ENCODE measurements at regions not wholly inside any gene's neighbourhood (a gene's known extent, or its start where the extent isn't known, plus 50 kb on each side); places are given as distances from the start of the nearest gene placed in this dataset.
"Not testable (repeated sequence)": the region's sequence is repeated elsewhere in the genome, so short reads cannot be mapped to it uniquely, and the experiment has no call there.

- peak; percentile 16 to 65 for DNase-seq (ENCODE audit: low read depth in 1 of 2, low spot score in 1 of 2)
These were observed 99.1 kb upstream of the NAP1L1 start for GRCh38 chr12:76183459-76184186.

DNA sequence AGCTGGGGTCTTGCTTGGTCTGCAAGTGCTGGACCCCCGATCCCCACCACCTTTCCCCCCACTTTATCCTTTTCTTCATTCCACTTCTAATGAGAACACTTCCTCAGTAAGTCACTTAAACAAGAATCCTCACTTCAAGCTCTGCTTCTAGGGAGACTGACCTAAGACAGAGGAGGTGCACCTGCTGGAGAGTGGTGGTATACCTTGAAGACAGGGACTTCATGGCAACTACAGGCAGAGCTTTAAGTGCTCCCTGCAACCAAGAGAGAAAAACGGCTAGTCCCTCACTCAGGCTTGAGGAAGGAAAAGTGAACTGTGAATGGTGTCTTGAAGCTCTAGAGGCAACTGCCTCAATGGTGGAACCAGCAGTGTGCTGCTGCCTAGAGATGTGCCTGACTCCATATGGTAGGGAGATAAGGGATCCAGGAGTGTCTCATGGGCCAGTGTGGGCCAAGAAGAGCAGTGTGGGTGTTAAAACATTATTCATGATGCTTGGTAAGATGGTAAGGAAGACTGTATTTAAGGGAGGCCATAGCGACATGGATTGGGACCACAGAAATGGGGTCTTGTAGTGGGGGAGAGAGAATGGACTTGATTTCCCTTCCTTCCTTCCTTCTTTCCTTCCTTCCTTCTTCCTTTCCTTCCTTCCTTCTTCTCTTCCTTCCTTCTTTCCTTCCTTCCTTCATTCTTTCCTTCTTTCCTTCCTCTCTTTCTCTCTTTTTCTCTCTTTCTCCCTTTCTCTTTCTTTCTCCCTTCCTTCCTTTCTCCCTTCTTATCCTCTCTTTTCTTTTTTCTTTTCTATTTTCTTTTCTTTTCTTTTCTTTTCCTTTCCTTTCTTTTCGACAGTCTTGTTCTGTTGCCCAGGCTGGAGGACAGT is 96.2 kb upstream of the NAP1L1 start:
- no peak for DNase-seq (ENCODE audit: low read depth in 1 of 2, low spot score in 1 of 2)

DNA sequence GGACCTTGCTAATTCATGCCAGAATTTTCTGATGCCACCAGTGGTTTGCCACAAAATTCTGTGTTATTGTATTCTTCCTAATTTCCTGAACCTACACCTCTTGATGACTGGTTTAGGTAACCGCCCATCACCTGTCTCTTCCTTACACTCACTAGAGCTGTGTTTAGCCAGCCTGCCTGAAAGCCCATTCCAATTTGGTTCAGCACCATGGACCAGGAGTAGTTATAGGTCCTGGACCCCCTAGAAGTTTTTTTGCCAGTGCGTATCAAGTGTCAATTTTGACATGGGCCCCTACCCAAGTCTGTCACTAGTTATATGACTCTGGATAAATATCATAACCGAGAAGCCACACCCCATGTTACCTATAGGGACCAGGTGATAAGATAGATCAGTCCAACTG is 94.0 kb upstream of the NAP1L1 start:
- DNase-seq (ENCODE audit: low read depth in 1 of 2, low spot score in 1 of 2): no peak

GRCh38 chr12:76177821-76178220 is 93.3 kb upstream of the NAP1L1 start:
- no peak for DNase-seq (ENCODE audit: low read depth in 1 of 2, low spot score in 1 of 2)

DNA sequence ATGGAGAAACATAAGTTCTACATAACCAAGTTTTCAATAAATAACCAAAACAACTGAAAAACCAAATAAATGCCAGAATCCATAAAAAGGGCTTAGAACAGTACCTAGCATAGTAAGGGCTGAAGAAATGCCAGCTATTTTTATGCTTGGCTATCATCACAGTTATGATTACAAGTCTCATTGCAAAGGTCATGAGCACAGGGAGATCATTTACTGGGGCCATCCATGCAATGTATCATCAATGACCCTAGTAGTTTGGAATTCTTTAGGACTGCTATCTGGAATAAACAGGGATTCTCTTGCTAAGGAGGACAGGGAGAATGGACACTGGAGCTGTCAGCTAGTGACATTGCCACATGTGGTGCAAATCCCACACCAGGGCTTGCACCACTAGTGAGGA is 92.5 kb upstream of the NAP1L1 start:
- DNase-seq (ENCODE audit: low read depth in 1 of 2, low spot score in 1 of 2): no peak

GRCh38 chr12:76175946-76176345 is 91.5 kb upstream of the NAP1L1 start:
- DNase-seq (ENCODE audit: low read depth in 1 of 2, low spot score in 1 of 2): not testable (repeated sequence)

- no peak for DNase-seq (ENCODE audit: low read depth in 1 of 2, low spot score in 1 of 2)
These were observed 89.3 kb upstream of the NAP1L1 start for GRCh38 chr12:76173756-76174155.

DNA sequence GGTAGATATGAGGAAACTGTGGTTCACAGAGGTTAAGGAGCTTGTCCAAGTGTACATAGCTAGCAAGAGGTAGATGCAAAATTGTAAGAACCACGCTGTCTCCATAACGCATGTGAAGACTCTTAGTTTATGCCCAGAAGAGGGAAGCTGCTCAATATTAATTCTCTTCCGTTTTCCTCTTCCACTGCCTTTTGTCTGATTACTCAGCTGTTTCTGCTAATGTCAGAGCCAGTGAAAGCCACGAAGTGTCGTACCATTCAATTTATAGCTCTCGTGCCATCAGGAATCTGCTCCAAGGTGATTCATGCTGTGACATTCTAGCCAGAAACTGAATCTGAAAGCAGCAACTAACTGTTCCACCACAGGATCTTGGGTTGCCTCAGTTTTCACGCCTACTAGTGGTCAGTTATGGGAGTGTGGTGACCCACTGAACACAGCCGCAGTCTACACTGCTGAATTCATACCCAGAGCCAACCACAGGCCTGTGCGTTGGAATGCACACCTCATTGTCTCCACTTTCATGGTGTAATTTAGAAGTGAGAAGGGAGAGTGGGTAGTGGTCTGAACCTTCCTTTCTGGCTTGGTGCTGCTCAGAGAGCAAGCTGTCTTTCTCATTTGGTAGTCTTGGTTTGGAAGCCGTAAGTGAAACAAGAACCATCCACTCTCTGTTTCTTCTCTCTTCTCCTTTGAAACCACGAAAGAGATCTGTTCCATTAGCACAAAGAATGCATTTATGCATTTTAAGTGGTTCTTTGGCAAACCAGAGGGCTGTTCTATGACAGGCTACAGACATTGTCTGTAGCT is 74.2 kb upstream of the NAP1L1 start:
- peak; percentile 41 to 83 for DNase-seq (ENCODE audit: low read depth in 1 of 2, low spot score in 1 of 2)

- no peak for DNase-seq (ENCODE audit: low read depth in 1 of 2, low spot score in 1 of 2)
These were observed 72.2 kb upstream of the NAP1L1 start for GRCh38 chr12:76156726-76157125.

DNA sequence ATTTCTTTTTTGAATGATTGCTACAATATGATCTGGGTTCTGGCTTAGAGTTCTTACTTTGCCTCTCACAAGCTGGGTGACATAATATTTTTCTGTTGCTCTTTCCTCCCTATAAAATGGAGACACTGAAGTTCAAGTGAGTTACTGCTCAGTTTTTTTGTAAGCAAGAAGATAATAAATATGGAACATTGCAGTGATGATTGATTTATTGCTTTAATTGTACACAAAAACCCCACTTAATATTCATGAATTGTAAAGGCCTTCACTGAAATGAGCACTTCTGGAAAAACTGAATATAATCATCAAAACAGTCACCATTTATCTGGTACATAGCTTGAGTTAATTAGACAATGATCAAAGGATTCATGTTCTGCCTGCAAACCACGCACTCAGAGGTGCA is 71.8 kb upstream of the NAP1L1 start:
- DNase-seq (ENCODE audit: low read depth in 1 of 2, low spot score in 1 of 2): no peak

DNA sequence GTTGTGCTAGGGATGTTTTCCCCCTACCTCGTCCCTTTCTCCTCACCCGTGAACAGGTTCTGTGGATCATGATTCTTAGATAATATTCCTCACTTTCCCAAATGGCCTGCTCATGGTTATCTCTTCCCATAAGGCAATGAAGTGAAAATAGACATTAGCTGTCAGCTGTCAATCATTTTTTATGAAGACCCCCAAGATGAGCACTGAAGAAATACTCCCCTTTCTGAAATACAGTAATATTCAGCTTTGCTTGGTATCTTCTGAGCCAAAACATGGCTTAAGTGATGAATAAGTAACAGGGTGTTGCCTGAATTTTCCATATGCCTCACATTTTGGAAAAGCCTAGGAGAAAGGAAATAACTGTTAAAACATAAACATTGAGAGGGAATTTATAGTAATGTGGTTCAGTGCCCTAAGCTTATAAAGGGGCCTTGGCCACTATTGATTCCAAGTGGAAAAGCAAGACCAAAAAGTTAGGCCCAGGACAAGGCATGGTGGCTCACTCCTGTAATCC is 70.7 kb upstream of the NAP1L1 start:
- DNase-seq (ENCODE audit: low read depth in 1 of 2, low spot score in 1 of 2): no peak

DNA sequence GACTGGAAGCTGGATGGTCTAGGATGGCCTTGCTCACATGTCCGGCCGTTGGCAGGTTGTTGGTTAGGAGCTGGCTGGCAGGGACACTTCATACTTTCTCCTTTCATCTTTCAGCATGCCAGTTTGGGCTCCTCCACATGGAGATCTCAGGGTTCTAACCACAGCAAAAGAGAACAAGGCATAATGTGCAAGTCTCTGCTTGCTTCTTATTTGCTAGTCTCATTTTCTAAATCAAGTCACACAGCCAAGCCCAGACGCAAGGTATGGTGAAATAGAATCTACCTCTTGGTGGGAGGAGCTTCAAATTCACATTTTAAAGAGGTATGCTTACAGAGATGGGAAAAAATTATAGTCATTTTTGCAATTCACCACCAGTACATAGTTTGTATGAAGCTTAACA is 69.1 kb upstream of the NAP1L1 start:
- DNase-seq (ENCODE audit: low read depth in 1 of 2, low spot score in 1 of 2): no peak

- no peak for DNase-seq (ENCODE audit: low read depth in 1 of 2, low spot score in 1 of 2)
These were observed 67.8 kb upstream of the NAP1L1 start for GRCh38 chr12:76152181-76152807.

DNA sequence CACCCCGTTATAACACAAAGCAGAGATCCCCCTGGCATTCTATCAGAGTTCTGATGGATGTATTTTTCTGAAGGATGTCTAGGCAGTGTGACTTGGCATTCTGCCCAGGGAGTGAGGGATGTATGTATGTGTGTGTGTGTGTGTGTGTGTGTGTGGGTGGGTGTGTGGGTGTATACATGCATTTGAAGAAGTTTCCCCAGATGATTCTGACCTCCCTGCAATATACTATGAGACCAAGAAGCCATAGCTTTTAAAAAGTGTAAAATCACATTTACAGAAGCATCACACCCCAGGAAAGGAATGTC is 59.7 kb upstream of the NAP1L1 start:
- peak; percentile 10 to 14 for DNase-seq (ENCODE audit: low read depth in 1 of 2, low spot score in 1 of 2)

GRCh38 chr12:76143343-76144244 is 59.1 kb upstream of the NAP1L1 start:
- DNase-seq (ENCODE audit: low read depth in 1 of 2, low spot score in 1 of 2): no peak

DNA sequence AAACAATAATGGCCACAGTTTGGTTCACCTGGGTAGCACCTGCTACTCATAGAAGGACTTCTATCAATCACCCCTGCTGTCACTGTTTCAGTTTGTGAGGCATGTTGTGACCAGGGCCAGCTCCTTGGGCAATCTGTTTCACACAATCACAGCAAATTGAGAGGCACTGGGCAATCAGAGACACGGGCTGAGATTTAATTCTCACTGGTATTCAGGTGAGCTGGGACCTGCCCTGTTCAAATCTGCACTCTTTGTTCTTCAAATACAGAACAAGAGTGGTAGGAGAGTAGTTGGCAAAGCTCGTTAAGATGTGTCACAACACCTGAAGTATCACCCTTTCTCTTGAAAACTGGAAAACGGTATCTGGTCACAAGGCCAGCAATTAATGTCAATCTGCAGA is 57.8 kb upstream of the NAP1L1 start:
- no peak for DNase-seq (ENCODE audit: low read depth in 1 of 2, low spot score in 1 of 2)

DNA sequence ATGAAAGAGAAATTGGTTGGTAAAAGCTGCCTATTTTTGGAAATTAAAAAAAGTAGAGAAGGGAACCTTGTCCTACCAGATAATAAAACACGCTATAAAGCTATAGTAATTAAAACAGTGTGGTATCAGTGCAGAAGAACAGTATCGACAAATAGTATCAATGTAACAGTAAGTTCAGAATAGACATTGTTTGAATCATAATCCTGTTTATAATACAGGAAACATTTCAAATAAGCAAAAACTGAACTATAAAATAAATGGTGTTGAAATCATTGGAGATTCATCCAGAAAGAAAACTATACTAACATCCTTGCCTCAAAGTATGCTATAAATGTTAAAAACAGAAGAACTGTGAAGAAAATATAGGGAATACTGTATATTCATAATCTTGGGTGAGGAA is 54.2 kb upstream of the NAP1L1 start:
- no peak for DNase-seq (ENCODE audit: low read depth in 1 of 2, low spot score in 1 of 2)

DNA sequence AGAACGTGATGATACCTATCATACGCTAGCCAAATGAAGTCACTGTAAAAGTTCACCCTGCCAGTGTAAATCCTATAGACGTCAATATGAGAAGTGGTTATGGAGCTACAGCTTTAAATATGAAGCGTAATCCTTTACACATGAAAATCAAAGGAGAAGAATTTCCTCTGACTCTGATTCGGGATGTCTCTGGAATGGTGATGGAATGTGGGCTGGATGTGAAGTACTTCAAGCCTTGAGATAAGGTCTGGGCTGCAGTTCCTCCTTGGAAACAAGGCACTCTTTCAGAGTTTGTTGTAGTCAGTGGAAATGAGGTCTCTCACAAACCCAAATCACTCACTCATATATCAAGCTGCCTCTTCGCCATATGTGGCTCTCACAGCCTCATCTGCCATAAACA is 53.1 kb upstream of the NAP1L1 start:
- DNase-seq (ENCODE audit: low read depth in 1 of 2, low spot score in 1 of 2): no peak

DNA sequence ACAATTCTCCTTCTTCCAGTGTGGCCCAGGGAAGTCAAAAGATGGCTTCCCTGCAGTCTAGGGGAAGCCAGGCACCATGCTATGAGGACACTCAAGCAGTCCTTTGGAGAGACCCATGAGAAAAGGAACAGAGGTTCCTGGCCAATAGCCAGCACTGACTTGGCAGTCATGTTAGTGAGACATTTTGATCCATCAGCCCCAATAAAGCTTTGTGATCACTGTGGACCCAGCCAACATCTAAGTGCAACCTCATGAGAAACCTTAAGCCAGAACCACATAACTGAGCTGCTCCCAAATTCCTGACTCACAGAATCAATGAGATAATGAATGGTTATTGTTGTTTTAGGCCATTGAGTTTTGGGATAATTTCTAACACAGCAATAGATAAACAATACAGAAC is 51.0 kb upstream of the NAP1L1 start:
- no peak for DNase-seq (ENCODE audit: low read depth in 1 of 2, low spot score in 1 of 2)

Data from activated CD4-positive, alpha-beta T cell treated with anti-CD3 and anti-CD28 coated beads, Interleukin-2, amount 50 U/mL, for 24 hours (primary cell).